ENCODE measurements at regions not wholly inside any gene's neighbourhood (a gene's known extent, or its start where the extent isn't known, plus 50 kb on each side); places are given as distances from the start of the nearest gene placed in this dataset.

- TF ChIP-seq CTCF (conservative IDR thresholded peaks at IDR 0.05; ENCODE audit: low read length) = no peak
- no peak for TF ChIP-seq EZH2phosphoT487 (IDR thresholded peaks at IDR 0.05; ENCODE audit: borderline replicate concordance)
These were observed 478.8 kb upstream of the CCL2 start for GRCh38 chr17:33776304-33776703.

Data from Loucy (cell line).